ENCODE measurements at regions not wholly inside any gene's neighbourhood (a gene's known extent, or its start where the extent isn't known, plus 50 kb on each side); places are given as distances from the start of the nearest gene placed in this dataset.
"Not testable (repeated sequence)": the region's sequence is repeated elsewhere in the genome, so short reads cannot be mapped to it uniquely, and the experiment has no call there.

- DNase-seq (ENCODE audit: low spot score): no peak
These were observed 54.5 kb downstream of the IRX5 start for GRCh38 chr16:54985156-54985555.

- no peak for DNase-seq (ENCODE audit: low spot score)
These were observed 55.0 kb downstream of the IRX5 start for GRCh38 chr16:54985668-54986067.

- DNase-seq (ENCODE audit: low spot score): no peak
These were observed 55.7 kb downstream of the IRX5 start for GRCh38 chr16:54986409-54986808.

GRCh38 chr16:54987081-54987480, 56.4 kb downstream of the IRX5 start:
- no peak for DNase-seq (ENCODE audit: low spot score)

- DNase-seq (ENCODE audit: low spot score): no peak
These were observed 60.9 kb downstream of the IRX5 start for GRCh38 chr16:54991525-54991924.

- DNase-seq (ENCODE audit: low spot score): not testable (repeated sequence)
These were observed 61.3 kb downstream of the IRX5 start for GRCh38 chr16:54991946-54992345.

- DNase-seq (ENCODE audit: low spot score): no peak
These were observed 62.6 kb downstream of the IRX5 start for GRCh38 chr16:54993106-54993895.

GRCh38 chr16:54996186-54996585, 65.5 kb downstream of the IRX5 start:
- no peak for DNase-seq (ENCODE audit: low spot score)

- DNase-seq (ENCODE audit: low spot score): no peak
These were observed 68.2 kb downstream of the IRX5 start for GRCh38 chr16:54998834-54999233.

- DNase-seq (ENCODE audit: low spot score): no peak
These were observed 68.8 kb downstream of the IRX5 start for GRCh38 chr16:54999481-54999880.

GRCh38 chr16:55000595-55000994, 69.9 kb downstream of the IRX5 start:
- DNase-seq (ENCODE audit: low spot score): no peak

- no peak for DNase-seq (ENCODE audit: low spot score)
These were observed 71.3 kb downstream of the IRX5 start for GRCh38 chr16:55001931-55002330.

GRCh38 chr16:55002419-55002818, 71.8 kb downstream of the IRX5 start:
- no peak for DNase-seq (ENCODE audit: low spot score)

GRCh38 chr16:55003306-55003705, 72.6 kb downstream of the IRX5 start:
- DNase-seq (ENCODE audit: low spot score): no peak

GRCh38 chr16:55003916-55004315, 73.3 kb downstream of the IRX5 start:
- DNase-seq (ENCODE audit: low spot score): no peak

- no peak for DNase-seq (ENCODE audit: low spot score)
These were observed 76.8 kb downstream of the IRX5 start for GRCh38 chr16:55007504-55007903.

GRCh38 chr16:55008836-55009510, 78.3 kb downstream of the IRX5 start:
- no peak for DNase-seq (ENCODE audit: low spot score)

- DNase-seq (ENCODE audit: low spot score): no peak
These were observed 78.9 kb downstream of the IRX5 start for GRCh38 chr16:55009581-55009980.

GRCh38 chr16:55010492-55011160, 80.0 kb downstream of the IRX5 start:
- DNase-seq (ENCODE audit: low spot score): no peak

GRCh38 chr16:55012362-55012761, 81.7 kb downstream of the IRX5 start:
- DNase-seq (ENCODE audit: low spot score): no peak

GRCh38 chr16:55012793-55013192, 82.1 kb downstream of the IRX5 start:
- no peak for DNase-seq (ENCODE audit: low spot score)

GRCh38 chr16:55014022-55014421, 83.4 kb downstream of the IRX5 start:
- DNase-seq (ENCODE audit: low spot score): no peak

Data from ureter (tissue), 1 donor.